HG03442 (cell line): ENCODE measurements at regions not wholly inside any gene's neighbourhood (a gene's known extent, or its start where the extent isn't known, plus 50 kb on each side); places are given as distances from the start of the nearest gene placed in this dataset.
"Not testable (repeated sequence)": the region's sequence is repeated elsewhere in the genome, so short reads cannot be mapped to it uniquely, and the experiment has no call there.

Source experiments
- ATAC-seq: cut with Tn5 transposase; IDR thresholded peaks from one replicate; pipeline ENCODE4 v1.9.1; 2021; ENCODE audit warnings: mild to moderate bottlenecking, moderate library complexity; ENCODE audit not compliant: unreplicated experiment

DNA sequence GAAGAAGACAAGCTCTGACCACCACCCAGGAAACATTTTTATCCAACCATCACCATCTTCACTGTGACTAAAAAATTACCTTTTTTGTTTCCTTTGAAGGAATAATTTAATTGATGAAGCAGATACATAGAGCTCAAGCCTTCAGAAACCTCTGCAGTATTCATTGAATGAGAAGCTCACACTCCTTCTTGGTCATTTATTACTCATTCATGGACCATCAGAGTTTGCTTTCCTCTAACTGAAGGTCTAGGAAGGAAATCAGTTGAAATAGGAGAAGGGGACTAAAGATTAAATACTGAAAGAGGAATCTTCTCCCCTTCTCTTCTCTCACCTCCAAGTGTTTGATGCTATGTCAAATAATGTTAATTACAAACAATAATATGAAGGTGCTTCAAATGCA, 290.6 kb upstream of the KLF3 start:
- no peak for ATAC-seq

DNA sequence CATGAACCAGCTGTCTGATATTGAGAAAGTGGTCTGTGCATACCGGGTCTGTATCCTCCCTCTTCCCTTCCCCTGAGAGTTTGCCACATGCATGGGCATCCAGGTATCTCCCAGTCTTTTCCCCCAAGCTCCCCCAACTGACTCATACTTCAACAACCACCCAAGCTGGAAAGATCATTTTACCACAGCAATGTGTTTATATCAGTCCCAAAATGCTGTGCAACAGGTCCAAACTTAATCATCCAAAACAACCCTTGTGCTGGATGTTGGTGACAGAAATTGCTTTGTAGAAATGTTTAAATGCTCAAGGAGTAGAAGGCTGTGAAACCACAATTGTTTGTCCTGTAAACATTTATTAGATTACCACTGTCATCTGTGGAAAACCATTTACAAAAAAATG, 286.8 kb upstream of the KLF3 start:
- no peak for ATAC-seq

DNA sequence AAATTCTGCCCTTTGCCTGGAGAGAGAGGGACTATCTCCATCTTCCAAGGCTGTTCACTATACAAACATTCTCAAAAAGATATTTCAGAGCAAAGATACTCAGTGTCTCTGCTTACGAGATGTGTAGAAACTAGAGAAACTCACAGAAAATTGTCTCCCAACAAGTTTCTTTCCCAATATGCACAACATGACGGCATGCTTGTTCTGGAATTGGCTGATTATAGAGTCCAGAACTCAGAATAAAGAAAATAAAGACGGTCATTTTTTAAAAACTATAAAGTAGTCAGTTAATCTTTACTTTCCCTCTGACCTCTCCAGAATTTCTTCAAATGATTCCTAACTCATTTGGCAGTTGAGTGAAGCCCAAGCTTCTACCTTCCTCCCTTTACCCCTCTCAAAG, 285.5 kb upstream of the KLF3 start:
- no peak for ATAC-seq

DNA sequence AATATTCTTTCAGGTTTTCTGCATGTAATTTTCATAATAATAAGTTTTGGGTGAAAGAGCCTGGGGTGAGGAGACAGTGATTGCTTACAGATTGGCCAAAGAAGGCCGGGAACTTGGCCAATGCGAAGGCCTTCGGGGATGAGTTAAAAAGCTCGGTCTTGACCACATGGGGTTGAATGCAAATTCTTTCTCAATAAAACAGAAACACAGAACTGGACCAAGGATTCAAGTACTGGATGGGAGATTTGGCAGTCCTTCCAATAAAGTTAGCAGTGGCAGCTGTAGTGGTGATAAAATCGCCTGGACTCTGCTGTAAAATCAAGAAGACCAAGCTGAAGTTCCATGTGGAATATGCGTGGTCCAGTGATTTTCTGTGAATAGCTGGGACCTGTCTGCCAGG, 282.2 kb upstream of the KLF3 start:
- ATAC-seq = no peak

DNA sequence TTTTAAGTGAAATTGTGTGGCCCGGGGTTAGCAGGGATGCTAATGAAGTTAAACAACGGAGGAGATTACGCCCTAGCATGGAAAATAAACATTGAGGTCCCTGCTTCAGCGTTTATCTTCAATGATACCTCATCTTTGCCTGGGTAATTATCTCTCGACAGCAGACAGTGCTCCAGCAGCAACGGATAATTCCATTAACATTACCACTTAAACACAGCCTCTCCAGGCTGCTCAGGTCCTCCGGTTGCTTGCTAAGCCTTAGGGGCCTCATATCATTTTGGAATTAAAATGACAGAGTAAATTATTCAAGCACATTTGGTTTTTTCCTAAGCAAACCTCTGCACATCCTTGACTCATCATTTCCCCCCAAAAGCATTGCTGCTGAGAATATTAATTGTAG, 281.5 kb upstream of the KLF3 start:
- ATAC-seq = no peak

DNA sequence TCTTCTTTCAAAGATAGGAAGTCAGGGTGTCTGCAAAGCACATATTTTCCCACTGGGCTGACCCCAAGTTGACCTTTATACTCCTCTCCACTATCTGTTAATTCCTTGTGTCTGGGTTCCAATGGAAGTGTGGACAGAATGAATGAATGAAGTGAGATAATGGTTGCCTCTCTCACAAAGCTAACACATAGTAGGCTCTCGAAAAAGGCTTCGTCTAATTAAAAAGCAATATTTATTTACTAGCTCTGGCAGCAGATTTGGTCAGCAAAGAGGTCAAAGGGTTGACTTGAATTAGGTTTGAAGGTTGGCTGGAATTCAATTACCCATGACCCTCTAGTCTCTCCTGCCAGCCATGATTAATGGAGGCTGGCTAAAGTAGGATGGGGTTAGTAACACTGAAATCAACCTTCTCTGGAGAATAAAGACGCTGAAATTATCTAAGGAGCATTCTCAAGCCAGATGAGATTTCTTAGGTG, 280.3 kb upstream of the KLF3 start:
- ATAC-seq = no peak

DNA sequence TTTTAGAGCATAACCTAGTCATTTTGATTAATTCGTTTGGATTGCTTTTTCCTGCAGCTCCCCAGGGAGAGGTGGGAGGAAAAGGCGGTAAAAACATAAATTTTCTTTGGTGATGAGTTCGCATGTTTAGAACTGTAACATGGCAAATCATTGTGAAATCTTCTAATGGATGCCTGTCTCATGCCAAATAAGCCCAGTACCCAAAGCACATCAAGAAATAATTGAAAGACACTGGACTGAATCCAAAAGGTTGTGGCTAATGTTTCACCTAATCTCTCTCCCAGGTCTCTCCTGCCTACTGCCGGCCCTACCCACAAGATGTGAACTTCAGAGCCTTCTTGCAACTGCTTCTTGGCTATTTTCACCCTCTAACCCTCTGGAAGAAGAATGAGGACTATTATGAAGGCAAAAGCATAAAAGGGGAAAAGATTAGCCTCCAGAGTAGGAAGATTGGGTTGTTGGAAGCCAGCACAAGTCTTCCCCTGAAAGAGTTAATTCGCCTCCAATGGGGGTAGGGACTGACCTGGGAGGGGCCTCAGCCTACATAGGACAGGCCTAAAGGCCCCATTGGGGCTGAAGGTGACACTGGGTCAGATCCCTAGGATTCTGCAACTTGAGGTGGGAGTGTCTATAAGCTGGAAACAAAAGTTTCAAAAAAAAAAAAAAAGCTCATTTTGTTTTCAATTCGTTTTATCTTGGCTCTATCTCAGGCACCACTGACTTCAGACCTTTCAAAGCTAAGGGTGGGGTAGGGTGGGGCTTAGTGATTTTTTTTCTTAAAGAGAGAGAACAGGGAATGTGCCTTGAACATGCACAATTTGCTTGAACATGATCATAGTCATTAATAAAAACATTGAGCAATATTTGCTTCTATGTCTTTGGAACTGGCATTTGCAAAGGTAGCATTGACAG, 278.6 kb upstream of the KLF3 start:
- ATAC-seq = no peak

DNA sequence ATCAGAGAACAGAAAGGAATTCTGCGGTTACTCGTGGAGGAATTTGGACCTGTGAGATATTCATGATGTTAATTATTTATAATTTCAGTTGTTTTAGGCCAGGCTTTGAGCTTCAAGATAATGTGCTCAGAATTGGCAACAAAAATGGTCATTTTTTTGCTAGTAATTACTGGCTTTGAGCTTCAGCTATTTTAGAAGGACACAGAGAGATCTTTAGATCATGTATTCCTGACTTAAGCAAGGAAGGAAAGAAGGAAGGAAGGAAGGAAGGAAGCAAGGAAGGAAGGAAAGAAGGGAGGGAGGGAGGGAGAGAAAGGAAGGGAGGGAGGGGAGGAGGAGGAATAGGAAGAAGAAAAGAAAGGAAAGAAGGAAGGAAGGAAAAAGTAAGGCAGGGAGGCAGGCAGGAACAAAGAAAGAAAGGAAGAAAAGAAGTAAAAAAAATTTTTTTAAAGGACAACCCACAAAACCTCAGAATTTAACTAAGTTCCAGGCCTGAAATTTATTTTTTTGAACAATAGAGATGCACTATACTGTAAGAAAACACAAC, 277.9 kb upstream of the KLF3 start:
- no peak for ATAC-seq

DNA sequence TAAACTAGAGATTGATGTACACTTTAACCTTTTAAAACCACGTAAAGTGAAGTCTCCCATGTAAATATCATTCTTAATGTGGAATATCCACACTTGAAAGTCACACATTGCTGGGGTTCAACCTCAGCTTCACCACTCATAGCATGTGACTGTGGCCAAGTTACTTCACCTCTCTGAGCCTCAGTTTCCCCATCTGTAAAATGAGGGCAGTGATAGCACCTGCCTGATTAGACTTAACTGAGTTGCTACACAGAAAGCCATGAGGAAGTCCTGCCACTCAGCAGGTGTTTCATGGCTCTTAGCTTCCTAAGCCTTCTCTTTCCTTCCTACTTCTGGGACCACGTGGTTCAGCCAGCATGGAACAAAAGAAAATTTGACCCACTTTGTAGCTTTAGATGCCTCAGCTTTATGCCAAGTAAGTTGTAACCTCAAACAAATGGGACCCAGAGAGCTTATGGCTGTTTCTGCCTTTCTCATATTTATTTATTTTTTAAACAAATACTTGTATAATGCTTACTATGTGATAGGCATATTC, 277.3 kb upstream of the KLF3 start:
- ATAC-seq = no peak

DNA sequence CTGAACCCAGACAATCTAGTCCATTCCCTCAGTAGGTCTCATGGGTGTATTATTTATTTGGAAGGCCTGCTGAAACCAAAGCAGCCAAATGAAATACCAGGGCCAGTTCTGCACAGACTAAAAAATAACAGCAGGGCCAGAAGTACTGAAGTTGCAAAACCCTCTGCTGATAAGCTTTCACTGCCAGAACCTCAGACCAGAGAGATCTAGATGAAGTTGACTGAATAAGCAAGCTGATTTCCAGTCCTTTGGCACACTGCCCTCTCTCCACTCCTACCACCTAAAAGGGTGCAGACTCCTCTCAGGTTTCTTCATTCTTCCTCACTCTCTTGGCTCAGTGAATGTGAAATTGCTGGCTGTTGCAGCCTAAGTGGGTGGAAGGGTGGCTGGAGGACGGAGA, 276.7 kb upstream of the KLF3 start:
- ATAC-seq = no peak

DNA sequence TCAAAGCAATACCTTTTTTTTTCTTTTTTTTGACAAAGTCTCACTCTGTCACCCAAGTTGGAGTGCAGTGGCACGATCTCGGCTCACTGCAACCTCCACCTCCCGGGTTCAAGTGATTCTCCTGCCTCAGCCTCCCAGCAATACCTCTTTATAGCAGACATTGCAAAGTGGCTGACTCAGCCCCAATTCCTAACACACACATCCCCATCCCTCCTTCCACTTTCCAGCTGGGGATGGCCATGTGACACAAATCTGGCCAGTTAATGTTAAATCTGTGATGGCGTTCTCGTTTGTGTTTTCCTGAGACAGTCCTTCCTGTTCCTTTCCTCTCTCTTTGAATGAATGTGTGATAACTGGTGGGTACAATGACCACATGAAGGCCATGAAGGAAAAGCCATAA, 276.2 kb upstream of the KLF3 start:
- ATAC-seq = no peak

DNA sequence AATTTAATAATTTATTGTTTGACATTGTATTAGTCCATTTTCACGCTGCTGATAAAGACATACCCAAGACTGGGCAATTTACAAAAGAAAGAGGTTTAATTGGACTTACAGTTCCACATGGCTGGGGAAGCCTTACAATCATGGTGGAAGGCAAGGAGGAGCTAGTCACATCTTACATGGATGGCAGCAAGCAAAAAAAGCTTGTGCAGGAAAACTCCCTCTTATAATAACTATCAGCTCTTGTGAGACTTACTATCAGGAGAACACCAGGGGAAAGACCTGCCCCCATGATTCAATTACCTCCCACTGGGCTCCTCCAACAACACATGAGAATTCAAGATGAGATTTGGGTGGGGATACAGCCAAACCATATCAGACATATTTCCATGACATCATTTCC, 275.1 kb upstream of the KLF3 start:
- not testable (repeated sequence) for ATAC-seq

DNA sequence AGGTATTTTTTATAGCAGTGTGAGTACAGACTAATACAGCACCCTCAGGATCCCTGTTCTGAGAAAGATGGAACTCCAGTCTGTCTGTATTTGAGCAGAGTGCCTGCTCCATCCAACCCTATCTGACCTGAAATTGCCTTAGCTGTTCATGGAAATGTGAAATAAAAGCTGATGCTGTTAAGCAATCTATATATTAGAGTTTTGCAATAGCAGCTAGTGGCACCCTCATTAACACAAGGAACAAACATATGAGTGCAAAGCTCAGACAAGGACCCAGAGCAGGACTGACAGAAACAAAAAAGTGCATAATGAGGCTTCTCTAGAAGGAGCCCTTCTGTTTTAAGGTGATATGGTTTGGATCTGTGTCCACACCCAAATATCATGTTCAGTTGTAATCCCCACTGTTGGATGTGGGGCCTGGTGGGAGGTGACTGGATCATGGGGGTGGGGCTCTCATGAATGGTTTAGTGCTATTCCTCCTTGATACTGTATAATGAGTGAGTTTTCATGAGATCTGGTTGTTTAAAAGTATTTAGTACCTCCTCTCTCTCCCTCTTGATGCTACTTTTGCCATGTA, 272.9 kb upstream of the KLF3 start:
- no peak for ATAC-seq

DNA sequence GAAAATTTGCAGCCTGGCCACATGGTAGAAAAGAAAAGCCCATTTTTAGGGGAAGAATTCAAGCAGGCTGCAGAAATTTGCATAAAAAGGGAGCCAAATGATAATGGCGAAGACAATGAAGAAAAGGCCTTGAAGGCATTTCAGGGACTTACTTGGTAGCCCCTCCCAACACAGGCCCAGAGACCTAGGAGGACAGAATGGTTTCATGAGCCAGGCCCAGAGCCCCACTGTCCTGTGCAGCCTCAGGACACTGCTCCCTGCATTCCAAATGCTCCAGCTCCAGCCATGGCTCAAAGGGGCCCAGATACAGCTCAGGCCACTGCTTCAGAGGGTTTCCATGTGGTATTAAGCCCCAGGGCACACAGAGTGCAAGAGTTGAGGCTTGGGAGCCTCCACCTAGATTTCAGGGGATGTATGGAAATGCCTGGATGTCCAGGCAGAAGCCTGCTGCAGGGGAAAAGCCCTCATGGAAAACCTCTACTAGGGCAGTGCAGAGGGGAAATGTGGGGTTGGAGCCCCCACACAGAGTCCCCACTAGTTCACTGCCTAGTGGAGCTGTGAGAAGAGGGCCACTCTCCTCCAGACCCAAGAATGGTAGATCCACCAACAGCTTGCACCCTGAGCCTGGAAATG, 271.7 kb upstream of the KLF3 start:
- no peak for ATAC-seq

DNA sequence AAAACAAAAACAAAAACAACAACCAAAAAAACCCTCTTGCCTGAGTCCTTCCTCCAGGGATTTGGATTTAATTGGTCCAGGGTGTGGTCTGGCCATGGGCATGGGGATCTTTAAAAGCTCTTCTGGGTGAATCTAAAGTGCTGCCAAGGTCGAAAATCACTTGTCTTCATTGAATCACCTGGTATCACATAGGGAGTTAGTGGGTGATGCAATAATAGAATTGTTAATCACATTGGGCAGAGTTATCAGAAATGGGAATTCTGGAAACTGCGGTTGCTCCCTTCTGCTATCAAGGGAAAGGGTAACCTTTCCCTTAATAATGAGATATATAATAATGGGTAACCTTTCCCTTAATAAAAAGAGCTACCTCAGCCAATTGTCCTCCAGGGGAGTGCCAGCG, 267.9 kb upstream of the KLF3 start:
- no peak for ATAC-seq

DNA sequence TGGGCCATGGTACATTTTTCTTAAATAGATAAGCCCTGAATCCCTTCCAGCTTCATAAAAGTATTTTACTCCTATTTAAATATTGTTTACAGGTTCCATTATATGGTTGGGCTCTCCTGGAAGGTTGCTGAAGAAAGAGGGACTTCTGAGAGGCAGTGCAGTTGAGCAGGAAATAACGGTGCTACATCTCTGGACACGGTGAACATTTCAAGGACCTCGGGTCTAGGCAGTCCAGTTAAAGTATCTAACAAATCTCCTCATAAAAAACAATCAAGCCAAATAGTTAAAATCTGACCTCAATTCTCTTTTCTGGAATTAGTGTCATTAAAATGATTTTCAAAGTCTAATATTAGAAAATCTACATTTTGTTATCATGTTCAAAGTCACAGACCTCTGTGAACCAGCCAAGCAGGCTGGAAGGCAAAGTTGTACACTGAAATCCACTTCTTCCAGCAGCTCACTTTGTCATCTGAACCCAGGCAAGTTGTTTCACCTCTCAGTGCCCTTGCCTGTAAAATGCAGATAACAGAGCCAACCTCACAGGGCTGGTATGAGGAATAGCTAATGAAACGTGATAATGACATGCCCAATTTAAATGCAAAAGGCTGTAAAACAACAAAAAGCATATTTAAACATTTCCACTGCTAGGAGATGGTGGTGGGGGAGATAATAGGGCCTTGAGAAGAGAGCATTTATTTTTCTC, 267.0 kb upstream of the KLF3 start:
- no peak for ATAC-seq

DNA sequence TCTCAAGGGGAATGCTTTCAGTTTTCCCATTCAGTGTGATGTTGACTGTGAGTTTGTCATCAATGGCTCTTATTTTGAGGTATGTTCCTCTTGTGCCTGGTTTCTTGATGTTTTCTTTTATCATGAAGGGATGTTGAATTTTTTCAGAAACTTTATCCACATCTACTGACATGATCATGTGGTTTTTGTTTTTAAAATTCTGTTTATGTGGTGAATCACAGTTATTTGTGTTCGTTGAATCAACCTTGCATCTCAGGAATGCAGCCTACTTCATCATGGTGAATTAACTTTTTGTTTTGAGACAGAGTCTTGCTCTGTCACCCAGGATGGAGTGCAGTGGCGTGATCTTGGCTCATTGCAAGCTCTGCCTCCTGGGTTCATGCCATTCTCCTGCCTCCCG, 263.1 kb upstream of the KLF3 start:
- no peak for ATAC-seq

DNA sequence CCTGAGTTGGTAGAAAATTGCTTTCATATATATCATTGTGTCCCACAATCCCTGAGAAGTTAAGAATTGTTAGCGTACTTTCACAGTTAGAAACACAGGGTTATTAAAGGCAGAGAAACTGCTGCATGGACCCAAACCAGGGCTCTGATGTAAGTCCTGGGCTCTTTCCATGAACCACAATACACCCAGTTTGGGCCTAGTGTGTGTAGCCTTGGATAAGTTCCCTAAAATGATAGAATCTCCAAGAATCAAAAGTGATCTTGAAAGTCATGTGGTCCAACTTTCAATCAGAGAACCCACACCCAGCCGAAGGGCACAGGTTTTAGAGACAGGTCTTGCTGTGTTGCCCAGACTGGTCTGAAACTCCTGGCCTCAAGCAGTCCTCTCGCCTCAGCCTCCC, 257.8 kb upstream of the KLF3 start:
- no peak for ATAC-seq

DNA sequence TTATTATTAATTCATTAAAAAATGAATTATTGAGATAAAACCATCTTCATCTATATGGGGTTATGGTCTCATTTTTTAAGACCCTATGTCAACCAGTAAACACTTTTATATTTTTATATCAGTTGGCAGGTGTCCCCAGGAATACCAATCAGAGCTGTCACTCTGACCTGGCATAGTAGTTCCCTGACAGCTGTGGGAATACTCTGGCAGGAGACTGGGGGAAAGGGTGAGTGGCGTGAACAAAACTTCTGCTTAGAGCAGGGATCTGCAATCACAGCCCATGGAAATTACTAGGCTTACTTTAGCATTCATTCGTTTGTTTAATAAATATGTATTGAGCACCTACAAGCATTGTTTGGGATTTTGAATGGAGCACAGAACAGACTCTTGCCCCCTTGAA, 254.1 kb upstream of the KLF3 start:
- ATAC-seq = no peak

DNA sequence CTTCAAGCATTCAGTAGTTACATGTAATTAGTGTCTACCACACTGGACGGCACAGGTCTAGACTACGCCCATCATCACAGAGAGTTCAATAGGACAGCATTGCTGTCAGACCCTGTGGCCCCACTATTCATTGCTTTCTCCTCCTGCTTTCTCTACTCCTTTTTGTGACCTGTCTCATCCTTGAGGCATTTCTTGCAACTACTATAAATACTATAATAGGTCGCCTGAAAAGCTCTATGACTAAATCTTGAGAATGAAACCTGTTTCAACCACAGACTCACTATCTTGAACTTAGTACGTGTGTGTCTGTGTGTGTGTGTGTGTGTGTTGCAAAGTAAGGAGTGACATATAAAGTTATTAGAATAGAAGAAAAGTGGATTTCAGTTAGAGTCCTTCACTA, 252.9 kb upstream of the KLF3 start:
- ATAC-seq = peak; percentile 81

DNA sequence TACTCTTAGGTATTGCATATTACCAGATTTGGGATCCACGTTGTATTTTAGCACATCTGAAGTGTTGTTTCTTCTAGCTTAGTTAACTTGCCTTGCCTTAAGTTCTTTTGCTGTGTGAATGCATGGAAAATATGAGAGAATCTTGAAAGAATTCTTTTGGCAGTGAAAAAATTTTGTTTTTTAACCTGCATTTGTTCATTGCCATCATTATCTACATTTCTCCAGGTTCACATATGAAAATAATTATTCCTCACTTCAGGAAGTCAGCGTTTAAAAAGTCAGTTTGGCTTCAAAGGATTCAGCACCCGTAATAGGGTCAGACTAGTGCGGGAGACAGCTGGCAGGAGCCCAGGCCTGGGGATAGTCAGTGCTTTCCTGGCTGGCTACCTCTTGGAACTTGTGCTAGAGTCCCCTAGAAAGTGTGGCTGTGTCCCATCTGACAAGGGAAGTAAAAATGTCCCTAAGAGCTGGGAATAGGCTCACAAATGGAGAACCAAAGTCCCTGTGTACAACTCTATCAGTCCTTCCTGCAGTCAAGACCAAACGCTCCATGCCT, 251.9 kb upstream of the KLF3 start:
- no peak for ATAC-seq
